Adrenal gland (tissue), 5 donors: ENCODE measurements at regions not wholly inside any gene's neighbourhood (a gene's known extent, or its start where the extent isn't known, plus 50 kb on each side); places are given as distances from the start of the nearest gene placed in this dataset.

ENCODE experiments used
- CTCF ChIP-seq, 6 experiments: fragments of 450-650 bp in 4 of 6; fragments of 200-600 bp in 2 of 6; sonication (generic) in 1 of 6; IDR thresholded peaks; 1 replicate in 5 of 6; 2 replicates in 1 of 6; pipeline versions ENCODE4 v1.5.1 to v1.8.0; 2016 to 2021; ENCODE audit warnings: antibody characterized with exemption in 6 of 6, mild to moderate bottlenecking in 2 of 6, moderate library complexity in 1 of 6
- POLR2A ChIP-seq, 2 donors: fragments of 450-650 bp; IDR thresholded peaks; one replicate each; pipeline ENCODE4 v1.6.1; 2017; ENCODE audit warnings: antibody characterized with exemption in 2 of 2, mild to moderate bottlenecking in 2 of 2, moderate library complexity in 1 of 2
- donor health status: DM: no; HTN: no; CAD: no.

- no peak for TF ChIP-seq CTCF (IDR thresholded peaks at IDR 0.05)
- TF ChIP-seq POLR2A (IDR thresholded peaks at IDR 0.05) = no peak
Measured at GRCh38 chr3:145581694-145582093, 579.3 kb downstream of the PLOD2 start.
